HCT116 (cell line): ENCODE measurements at regions not wholly inside any gene's neighbourhood (a gene's known extent, or its start where the extent isn't known, plus 50 kb on each side); places are given as distances from the start of the nearest gene placed in this dataset.

Experiments used
- ATAC-seq: fragments of 200-7000 bp; cut with Tn5 transposase; 2 replicates; pipeline ENCODE4 v1.9.1; 2020; ENCODE audit warnings: mild to moderate bottlenecking, moderate library complexity
- BruUV-seq: library from RNA; stranded (reverse); fragments of 400-500 nt; replicated peaks from 2 replicates; lab custom pipeline; 2021; lab: Mats Ljungman, UMichigan
- CTCF ChIA-PET: fragments of 300-600 bp; sonication (Branson Sonifier 250); formaldehyde crosslinking; loops from one replicate; lab custom pipeline; 2021; ENCODE audit warnings: antibody characterized with exemption; lab: Charles Lee
- POLR2A ChIA-PET: fragments of 300-600, 350-600 bp; sonication (Branson Sonifier 250); formaldehyde crosslinking; loops from one replicate; lab custom pipeline; 2021; ENCODE audit warnings: antibody characterized with exemption; lab: Charles Lee
- RAD21 ChIA-PET, 2 experiments: fragments of 300-600 bp; sonication (Branson Sonifier 250); formaldehyde crosslinking; loops; one replicate each; lab custom pipeline; 2023; ENCODE audit warnings: low total read pairs in 2 of 2; ENCODE audit not compliant: uncharacterized antibody in 2 of 2, unreplicated experiment in 2 of 2, low non-redundant PET in 1 of 2; lab: Charles Lee
- DNase-seq: peaks from one replicate; pipeline ENCODE4 v3.0.0-alpha.2; 2010; ENCODE audit warnings: low read depth, low spot score
- H2AFZ ChIP-seq: fragments of 200-600 bp; shearing (Covaris generic), sonication (generic); 2 replicates; pipeline ENCODE4 v1.6.1; 2017; ENCODE audit warnings: low read depth, mixed run types, mixed read lengths, antibody characterized with exemption, low read length; ENCODE audit not compliant: poor library complexity, severe bottlenecking
- H3K27ac ChIP-seq: 2 replicates; pipeline ENCODE4 v1.5.1; 2012; ENCODE audit warnings: low read depth, low read length
- H3K27me3 ChIP-seq: fragments of 200-600 bp; sonication (generic); 2 replicates; pipeline ENCODE4 v1.6.1; 2016; ENCODE audit warnings: mixed run types, low read length, mixed read lengths; ENCODE audit not compliant: insufficient read depth
- H3K36me3 ChIP-seq, 2 experiments: fragments of 200-500 bp in 1 of 2; fragments of 200-600 bp in 1 of 2; sonication (Bioruptor generic) in 1 of 2; sonication (generic) in 1 of 2; 2 replicates each; pipeline versions ENCODE4 v1.5.1 to v1.6.1; 2014 to 2016; ENCODE audit warnings: low read length in 2 of 2, inconsistent platforms in 1 of 2, mixed read lengths in 1 of 2, mixed run types in 1 of 2; ENCODE audit not compliant: insufficient read depth in 2 of 2, control insufficient read depth in 1 of 2
- H3K4me1 ChIP-seq, 2 experiments: fragments of 200-600 bp in 1 of 2; sonication (generic) in 1 of 2; 2 replicates each; pipeline versions ENCODE4 v1.5.1 to v1.6.1; 2012 to 2017; ENCODE audit warnings: low read length in 2 of 2, inconsistent platforms in 1 of 2, mild to moderate bottlenecking in 1 of 2, mixed read lengths in 1 of 2, mixed run types in 1 of 2, moderate library complexity in 1 of 2; ENCODE audit not compliant: insufficient read depth in 2 of 2, control insufficient read depth in 1 of 2
- H3K4me2 ChIP-seq: fragments of 200-600 bp; sonication (generic); 2 replicates; pipeline ENCODE4 v1.6.1; 2017; ENCODE audit warnings: mixed run types, low read length, mixed read lengths
- H3K4me3 ChIP-seq, 2 experiments: fragments of 200-600 bp in 1 of 2; sonication (generic) in 1 of 2; replicated peaks in 1 of 2; 2 replicates each; pipeline ENCODE4 v1.5.1; 2011 to 2016; ENCODE audit warnings: low read length in 2 of 2, control low read depth in 1 of 2, low read depth in 1 of 2, mild to moderate bottlenecking in 1 of 2, mixed read lengths in 1 of 2, mixed run types in 1 of 2
- H3K79me2 ChIP-seq: fragments of 200-600 bp; sonication (generic); 2 replicates; pipeline ENCODE4 v1.6.1; 2017; ENCODE audit warnings: mild to moderate bottlenecking, mixed run types, low read length, moderate library complexity, mixed read lengths; ENCODE audit not compliant: insufficient read depth
- H3K9ac ChIP-seq: fragments of 200-600 bp; sonication (generic); 2 replicates; pipeline ENCODE4 v1.6.1; 2016; ENCODE audit warnings: low read length, mixed read lengths
- H3K9me2 ChIP-seq: fragments of 200-600 bp; sonication (generic), shearing (Covaris generic); 2 replicates; pipeline ENCODE4 v1.6.1; 2017; ENCODE audit warnings: mixed run types, mild to moderate bottlenecking, moderate library complexity; ENCODE audit not compliant: insufficient read depth
- H3K9me3 ChIP-seq, 2 experiments: fragments of 200-500 bp in 1 of 2; fragments of 200-600 bp in 1 of 2; sonication (Bioruptor generic) in 1 of 2; sonication (generic) in 1 of 2; 2 replicates each; pipeline ENCODE4 v1.6.1; 2014 to 2017; ENCODE audit warnings: low read length in 2 of 2, mixed read lengths in 2 of 2, inconsistent platforms in 1 of 2, low read depth in 1 of 2, mild to moderate bottlenecking in 1 of 2, mixed run types in 1 of 2, moderate library complexity in 1 of 2; ENCODE audit not compliant: control insufficient read depth in 1 of 2, insufficient read depth in 1 of 2
- H4K20me1 ChIP-seq: fragments of 200-600 bp; sonication (generic), shearing (Covaris generic); 2 replicates; pipeline ENCODE4 v1.6.1; 2017; ENCODE audit warnings: mixed run types, mild to moderate bottlenecking, moderate library complexity; ENCODE audit not compliant: insufficient read depth
- ATF3 ChIP-seq: IDR thresholded peaks from 2 replicates; pipeline ENCODE4 v1.6.1; 2012
- CBX3 ChIP-seq: IDR thresholded peaks from 2 replicates; pipeline ENCODE4 v1.6.1; 2012; ENCODE audit warnings: low read depth
- CEBPB ChIP-seq: IDR thresholded peaks from 2 replicates; pipeline ENCODE4 v1.6.1; 2012; ENCODE audit warnings: low read depth
- CTCF ChIP-seq, 3 experiments: fragments of 200-600 bp in 1 of 3; sonication (generic) in 1 of 3; IDR thresholded peaks in 2 of 3; conservative IDR thresholded peaks in 1 of 3; 2 replicates each; pipeline ENCODE4 v1.5.1; 2012 to 2017; ENCODE audit warnings: low read depth in 2 of 3, low read length in 2 of 3, antibody characterized with exemption in 1 of 3, borderline replicate concordance in 1 of 3, control low read depth in 1 of 3, mild to moderate bottlenecking in 1 of 3, mixed read lengths in 1 of 3, mixed run types in 1 of 3, moderate library complexity in 1 of 3; ENCODE audit not compliant: insufficient read depth in 1 of 3
- EGR1 ChIP-seq: IDR thresholded peaks from 2 replicates; pipeline ENCODE4 v1.6.1; 2012; ENCODE audit warnings: low read depth
- EZH2phosphoT487 ChIP-seq: fragments of 200-600 bp; IDR thresholded peaks from 2 replicates; pipeline ENCODE4 v1.6.1; 2018; ENCODE audit warnings: antibody characterized with exemption, borderline replicate concordance
- FOSL1 ChIP-seq: IDR thresholded peaks from 2 replicates; pipeline ENCODE4 v1.6.1; 2012; ENCODE audit warnings: low read depth
- MAX ChIP-seq: IDR thresholded peaks from 2 replicates; pipeline ENCODE4 v1.6.1; 2012
- POLR2A ChIP-seq: IDR thresholded peaks from 2 replicates; pipeline ENCODE4 v1.7.0; 2011; ENCODE audit warnings: borderline replicate concordance; ENCODE audit not compliant: insufficient read depth, insufficient read length; ENCODE audit errors: extremely low read depth
- POLR2AphosphoS5 ChIP-seq: IDR thresholded peaks from 2 replicates; pipeline ENCODE4 v1.6.1; 2011; ENCODE audit warnings: mild to moderate bottlenecking, low read depth, low read length, moderate library complexity
- RAD21 ChIP-seq: IDR thresholded peaks from 2 replicates; pipeline ENCODE4 v1.6.1; 2012; ENCODE audit warnings: low read depth, mild to moderate bottlenecking
- REST ChIP-seq: IDR thresholded peaks from 2 replicates; pipeline ENCODE4 v1.6.1; 2012; ENCODE audit warnings: low read depth
- SIN3A ChIP-seq: IDR thresholded peaks from 2 replicates; pipeline ENCODE4 v1.6.1; 2012; ENCODE audit warnings: low read depth
- SP1 ChIP-seq: IDR thresholded peaks from 2 replicates; pipeline ENCODE4 v1.6.1; 2012; ENCODE audit warnings: low read depth
- SRF ChIP-seq: IDR thresholded peaks from 2 replicates; pipeline ENCODE4 v1.6.1; 2012; ENCODE audit warnings: low read depth
- YY1 ChIP-seq: IDR thresholded peaks from 2 replicates; pipeline ENCODE4 v1.6.1; 2011; ENCODE audit warnings: low read length, low read depth, moderate library complexity, mild to moderate bottlenecking; ENCODE audit not compliant: insufficient replicate concordance; ENCODE audit errors: extremely low read depth
- ZBTB33 ChIP-seq: IDR thresholded peaks from 2 replicates; pipeline ENCODE4 v1.6.1; 2011; ENCODE audit warnings: mild to moderate bottlenecking, low read length, moderate library complexity; ENCODE audit not compliant: insufficient replicate concordance; ENCODE audit errors: extremely low read depth
- ZFX ChIP-seq: fragments of 450-650 bp; IDR thresholded peaks from 2 replicates; pipeline ENCODE4 v1.6.1; 2017
- ZNF274 ChIP-seq: fragments of 200-500 bp; sonication (Bioruptor generic); IDR thresholded peaks from 2 replicates; pipeline ENCODE4 v1.6.1; 2014; ENCODE audit warnings: mild to moderate bottlenecking, low read depth, low read length, inconsistent platforms
- intact Hi-C: fragments of 100-400 bp; cut with micrococcal nuclease; formaldehyde crosslinking; loops from 2 replicates; pipeline ENCODE4 v1.10.0; 2022

- ChIA-PET POLR2A (no interaction called here), RAD21 (no interaction called here), CTCF (no interaction called here)
- TF ChIP-seq ZNF274 (no peak), SIN3A (no peak), CEBPB (no peak), SRF (no peak), POLR2A (no peak), SP1 (no peak), RAD21 (no peak), YY1 (no peak), CTCF (IDR thresholded peaks at IDR 0.05 in 2 of 3, conservative IDR thresholded peaks at IDR 0.05 in 1 of 3; ENCODE audit: borderline replicate concordance in 1 of 3, insufficient read depth in 1 of 3, low read depth in 2 of 3, low read length in 2 of 3) (no peak), EZH2phosphoT487 (no peak), REST (no peak), ATF3 (no peak), MAX (no peak), FOSL1 (no peak), CBX3 (no peak), EGR1 (no peak), ZBTB33 (no peak), ZFX (no peak), POLR2AphosphoS5 (no peak)
- no TSS peak for BruUV-seq
- Histone ChIP-seq H3K4me2 (no peak overlapping the region), H3K27ac (no peak overlapping the region), H3K4me3 (no peak overlapping the region), H3K4me1 (peaks cover 0 to 10% of the 10 kb centered on the region in 2 experiments; a peak in 1 of 4 replicates), H2AFZ (no peak overlapping the region), H3K9ac (no peak overlapping the region), H3K79me2 (no peaks in the 10 kb centered on the region), H3K36me3 (no peaks in the 10 kb centered on the region), H3K9me3 (0 out of 4 replicates have a peak, but pooled peaks cover 0 to 3% of the 10 kb centered on the region in 2 experiments), H3K27me3 (no peaks in the 10 kb centered on the region), H4K20me1 (no peaks in the 10 kb centered on the region), H3K9me2 (no peaks in the 10 kb centered on the region)
- ATAC-seq (no peak), DNase-seq (no peak)
- intact Hi-C loops, result no loop called here
These were observed 320.3 kb upstream of the ADGRL4 start for GRCh38 chr1:79326875-79327274.
